MM.1S (cell line): ENCODE measurements at regions not wholly inside any gene's neighbourhood (a gene's known extent, or its start where the extent isn't known, plus 50 kb on each side); places are given as distances from the start of the nearest gene placed in this dataset.

Experiments used
- DNase-seq: peaks from one replicate; pipeline ENCODE4 v3.0.0-alpha.2; 2015
- H2AFZ ChIP-seq: fragments of 300-600 bp; sonication (generic); 2 replicates; pipeline ENCODE4 v1.6.0; 2016; ENCODE audit warnings: antibody characterized with exemption, low read length
- H3F3A ChIP-seq: fragments of 300-600 bp; sonication (generic); 2 replicates; pipeline ENCODE4 v1.6.1; 2016; ENCODE audit warnings: mild to moderate bottlenecking, antibody characterized with exemption, low read length, moderate library complexity, mixed read lengths; ENCODE audit not compliant: insufficient read depth
- H3K27ac ChIP-seq: fragments of 300-600 bp; sonication (generic); 2 replicates; pipeline ENCODE4 v1.5.1; 2016; ENCODE audit warnings: mild to moderate bottlenecking, low read length
- H3K27me3 ChIP-seq: fragments of 300-600 bp; sonication (generic); replicated peaks from 2 replicates; pipeline ENCODE4 v1.6.0; 2016; ENCODE audit warnings: low read length; ENCODE audit not compliant: insufficient read depth
- H3K36me3 ChIP-seq: fragments of 300-600 bp; sonication (generic); replicated peaks from 2 replicates; pipeline ENCODE4 v1.6.1; 2016; ENCODE audit warnings: mild to moderate bottlenecking, low read length, mixed read lengths; ENCODE audit not compliant: insufficient read depth
- H3K4me1 ChIP-seq: fragments of 300-600 bp; sonication (generic); 2 replicates; pipeline ENCODE4 v1.6.1; 2016; ENCODE audit warnings: low read length, mixed read lengths
- H3K4me2 ChIP-seq: fragments of 300-600 bp; sonication (generic); 2 replicates; pipeline ENCODE4 v1.6.0; 2016; ENCODE audit warnings: low read depth, low read length
- H3K4me3 ChIP-seq: fragments of 300-600 bp; sonication (generic); 2 replicates; pipeline ENCODE4 v1.5.1; 2016; ENCODE audit warnings: low read length, mixed read lengths
- H3K79me2 ChIP-seq: fragments of 300-600 bp; sonication (generic); 2 replicates; pipeline ENCODE4 v1.6.1; 2016; ENCODE audit warnings: mixed run types, low read length, mixed read lengths
- H3K9ac ChIP-seq: fragments of 300-600 bp; sonication (generic); 2 replicates; pipeline ENCODE4 v1.6.1; 2016; ENCODE audit warnings: low read length, mixed read lengths
- H3K9me2 ChIP-seq: fragments of 300-600 bp; sonication (generic); replicated peaks from 2 replicates; pipeline ENCODE4 v1.6.1; 2016; ENCODE audit warnings: mild to moderate bottlenecking, low read length, mixed read lengths; ENCODE audit not compliant: insufficient read depth
- H3K9me3 ChIP-seq: fragments of 300-600 bp; sonication (generic); replicated peaks from 2 replicates; pipeline ENCODE4 v1.6.1; 2016; ENCODE audit warnings: mild to moderate bottlenecking, low read length, mixed read lengths; ENCODE audit not compliant: insufficient read depth
- H4K20me1 ChIP-seq: fragments of 300-600 bp; sonication (generic); 2 replicates; pipeline ENCODE4 v1.6.1; 2016; ENCODE audit warnings: mild to moderate bottlenecking, low read length, moderate library complexity, mixed read lengths; ENCODE audit not compliant: insufficient read depth
- EZH2 ChIP-seq: fragments of 300-600 bp; sonication (generic); optimal IDR thresholded peaks from 2 replicates; pipeline ENCODE3; 2017; ENCODE audit warnings: low read depth, mild to moderate bottlenecking, antibody characterized with exemption, low read length, mixed read lengths
- EZH2phosphoT487 ChIP-seq: fragments of 300-600 bp; sonication (generic); IDR thresholded peaks from 2 replicates; pipeline ENCODE4 v1.6.1; 2018; ENCODE audit warnings: antibody characterized with exemption, low read length
- TF ChIP-seq, protein P1 (sequence below): fragments of 300-600 bp; sonication (generic); IDR thresholded peaks from 2 replicates; pipeline ENCODE4 v1.5.1; 2016; ENCODE audit warnings: antibody characterized with exemption, low read length, mixed read lengths

GRCh38 chr12:126404293-126404881 is 1339.2 kb downstream of the AACS start:
- Histone ChIP-seq H4K20me1 (no peaks in the 10 kb centered on the region), H3K9me3 (no peaks in the 10 kb centered on the region), H3K4me2 (no peak overlapping the region), H3K79me2 (no peaks in the 10 kb centered on the region), H2AFZ (no peak overlapping the region), H3K36me3 (no peaks in the 10 kb centered on the region), H3F3A (no peaks in the 10 kb centered on the region), H3K4me1 (no peaks in the 10 kb centered on the region), H3K27me3 (no peaks in the 10 kb centered on the region), H3K27ac (no peak overlapping the region), H3K9me2 (no peaks in the 10 kb centered on the region), H3K4me3 (no peak overlapping the region), H3K9ac (no peak overlapping the region)
- TF ChIP-seq, protein P1, sequence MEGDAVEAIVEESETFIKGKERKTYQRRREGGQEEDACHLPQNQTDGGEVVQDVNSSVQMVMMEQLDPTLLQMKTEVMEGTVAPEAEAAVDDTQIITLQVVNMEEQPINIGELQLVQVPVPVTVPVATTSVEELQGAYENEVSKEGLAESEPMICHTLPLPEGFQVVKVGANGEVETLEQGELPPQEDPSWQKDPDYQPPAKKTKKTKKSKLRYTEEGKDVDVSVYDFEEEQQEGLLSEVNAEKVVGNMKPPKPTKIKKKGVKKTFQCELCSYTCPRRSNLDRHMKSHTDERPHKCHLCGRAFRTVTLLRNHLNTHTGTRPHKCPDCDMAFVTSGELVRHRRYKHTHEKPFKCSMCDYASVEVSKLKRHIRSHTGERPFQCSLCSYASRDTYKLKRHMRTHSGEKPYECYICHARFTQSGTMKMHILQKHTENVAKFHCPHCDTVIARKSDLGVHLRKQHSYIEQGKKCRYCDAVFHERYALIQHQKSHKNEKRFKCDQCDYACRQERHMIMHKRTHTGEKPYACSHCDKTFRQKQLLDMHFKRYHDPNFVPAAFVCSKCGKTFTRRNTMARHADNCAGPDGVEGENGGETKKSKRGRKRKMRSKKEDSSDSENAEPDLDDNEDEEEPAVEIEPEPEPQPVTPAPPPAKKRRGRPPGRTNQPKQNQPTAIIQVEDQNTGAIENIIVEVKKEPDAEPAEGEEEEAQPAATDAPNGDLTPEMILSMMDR: no peak
- TF ChIP-seq EZH2phosphoT487: no peak
- TF ChIP-seq EZH2: no peak
- DNase-seq: no peak

GRCh38 chr12:126418400-126418799 is 1353.2 kb downstream of the AACS start:
- H3F3A ChIP-seq: no peaks in the 10 kb centered on the region
- no peaks in the 10 kb centered on the region for H3K4me1 ChIP-seq
- no peaks in the 10 kb centered on the region for H3K9me3 ChIP-seq
- no peaks in the 10 kb centered on the region for H4K20me1 ChIP-seq
- H3K4me2 ChIP-seq: no peak overlapping the region
- no peaks in the 10 kb centered on the region for H3K9me2 ChIP-seq
- no peaks in the 10 kb centered on the region for H3K79me2 ChIP-seq
- no peak for DNase-seq
- H3K27me3 ChIP-seq: no peaks in the 10 kb centered on the region
- no peak overlapping the region for H3K27ac ChIP-seq
- no peak overlapping the region for H3K9ac ChIP-seq
- H2AFZ ChIP-seq: no peak overlapping the region
- TF ChIP-seq EZH2 (no peak), EZH2phosphoT487 (no peak)
- TF ChIP-seq, protein P1: no peak
- no peak overlapping the region for H3K4me3 ChIP-seq
- no peaks in the 10 kb centered on the region for H3K36me3 ChIP-seq

DNA sequence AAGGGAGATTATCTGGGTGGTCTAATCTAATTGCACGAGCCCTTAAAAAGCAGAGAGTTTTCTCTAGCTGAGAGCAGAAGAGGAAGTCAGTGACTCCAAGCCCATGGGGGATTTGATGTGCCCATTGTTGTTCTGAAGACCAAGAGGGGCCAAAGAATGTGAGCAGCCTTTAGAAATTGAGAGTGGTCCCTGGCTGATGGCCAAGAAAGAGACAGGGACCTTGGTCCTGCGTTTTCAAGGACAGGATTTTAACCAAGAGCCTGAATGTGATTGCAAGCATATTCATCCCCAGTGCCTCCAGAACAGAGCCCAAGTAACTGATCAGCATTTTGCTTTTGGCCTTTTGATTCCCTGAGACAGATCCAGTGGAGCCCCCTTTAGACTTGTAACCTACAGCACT is 1353.9 kb downstream of the AACS start:
- Histone ChIP-seq H3K4me3 (no peak overlapping the region), H3K9me2 (no peaks in the 10 kb centered on the region), H3K9ac (no peak overlapping the region), H3K4me1 (no peaks in the 10 kb centered on the region), H3F3A (no peaks in the 10 kb centered on the region), H3K9me3 (no peaks in the 10 kb centered on the region), H2AFZ (no peak overlapping the region), H4K20me1 (no peaks in the 10 kb centered on the region), H3K36me3 (no peaks in the 10 kb centered on the region), H3K79me2 (no peaks in the 10 kb centered on the region), H3K4me2 (no peak overlapping the region), H3K27me3 (no peaks in the 10 kb centered on the region), H3K27ac (no peak overlapping the region)
- TF ChIP-seq, protein P1: no peak
- no peak for TF ChIP-seq EZH2phosphoT487
- TF ChIP-seq EZH2: no peak
- DNase-seq: no peak
